Smooth muscle cell (in vitro differentiated cells): ENCODE measurements at regions not wholly inside any gene's neighbourhood (a gene's known extent, or its start where the extent isn't known, plus 50 kb on each side); places are given as distances from the start of the nearest gene placed in this dataset.

ENCODE experiments used
- DNase-seq: peaks from one replicate; lab custom pipeline; 2025; ENCODE audit not compliant: unreplicated experiment; lab: John Stamatoyannopoulos, UW
- H2AFZ ChIP-seq: fragments of 200-600 bp; sonication (generic); 2 replicates; pipeline ENCODE4 v1.6.0; 2016; ENCODE audit warnings: antibody characterized with exemption, low read depth, mild to moderate bottlenecking
- H3F3A ChIP-seq: fragments of 200-600 bp; sonication (generic); 2 replicates; pipeline ENCODE4 v1.6.0; 2017; ENCODE audit warnings: antibody characterized with exemption, low read depth
- H3K27ac ChIP-seq: fragments of 200-600 bp; sonication (generic); 2 replicates; pipeline ENCODE4 v1.5.1; 2016; ENCODE audit warnings: low read depth, mild to moderate bottlenecking
- H3K27me3 ChIP-seq: fragments of 200-600 bp; sonication (generic); 2 replicates; pipeline ENCODE4 v1.6.1; 2016; ENCODE audit warnings: low read depth, mild to moderate bottlenecking
- H3K36me3 ChIP-seq: fragments of 200-600 bp; sonication (generic); 2 replicates; pipeline ENCODE4 v1.5.1; 2016; ENCODE audit warnings: low read depth
- H3K4me1 ChIP-seq: fragments of 200-600 bp; sonication (generic); 2 replicates; pipeline ENCODE4 v1.5.1; 2016; ENCODE audit warnings: low read depth
- H3K4me2 ChIP-seq: fragments of 200-600 bp; sonication (generic); 2 replicates; pipeline ENCODE4 v1.6.0; 2016; ENCODE audit warnings: mild to moderate bottlenecking
- H3K4me3 ChIP-seq: fragments of 200-600 bp; sonication (generic); 2 replicates; pipeline ENCODE4 v1.5.1; 2016; ENCODE audit warnings: mild to moderate bottlenecking
- H3K79me2 ChIP-seq: fragments of 200-600 bp; sonication (generic); 2 replicates; pipeline ENCODE4 v1.6.0; 2016; ENCODE audit warnings: low read depth, mild to moderate bottlenecking
- H3K9ac ChIP-seq: fragments of 200-600 bp; sonication (generic); 2 replicates; pipeline ENCODE4 v1.6.0; 2016; ENCODE audit warnings: low read depth
- H3K9me3 ChIP-seq: fragments of 200-600 bp; sonication (generic); replicated peaks from 2 replicates; pipeline ENCODE4 v1.5.1; 2016; ENCODE audit warnings: low read depth
- H4K20me1 ChIP-seq: fragments of 200-600 bp; sonication (generic); 2 replicates; pipeline ENCODE4 v1.6.0; 2016; ENCODE audit warnings: low read depth
- CTCF ChIP-seq: fragments of 200-600 bp; sonication (generic); IDR thresholded peaks from 2 replicates; pipeline ENCODE4 v1.5.1; 2017; ENCODE audit warnings: borderline replicate concordance, mild to moderate bottlenecking, antibody characterized with exemption; ENCODE audit not compliant: insufficient read depth, poor library complexity, severe bottlenecking
- WGBS: methylation state at CpG from one replicate; pipeline ENCODE4 v1.1.7; 2016; ENCODE audit warnings: low lambda C conversion rate; 5-methylcytosine and 5-hydroxymethylcytosine counted together

GRCh38 chr5:167623354-167623753 is 668.1 kb upstream of the WWC1 start:
- H3K4me2 ChIP-seq: no peak overlapping the region
- H3K4me3 ChIP-seq: no peak overlapping the region
- H3K4me1 ChIP-seq: no peaks in the 10 kb centered on the region
- no peak for TF ChIP-seq CTCF
- H3F3A ChIP-seq: no peaks in the 10 kb centered on the region
- no peak overlapping the region for H2AFZ ChIP-seq
- no peak overlapping the region for H3K9ac ChIP-seq
- WGBS: 90% methylated on average over 3 of the region's 3 CpGs
- H3K9me3 ChIP-seq: no peaks in the 10 kb centered on the region
- H3K36me3 ChIP-seq: no peaks in the 10 kb centered on the region
- no peak for DNase-seq
- H3K79me2 ChIP-seq: no peaks in the 10 kb centered on the region
- H3K27me3 ChIP-seq: no peaks in the 10 kb centered on the region
- H4K20me1 ChIP-seq: no peaks in the 10 kb centered on the region
- H3K27ac ChIP-seq: no peak overlapping the region

GRCh38 chr5:167624053-167624452 is 667.4 kb upstream of the WWC1 start:
- H3K4me3 ChIP-seq: no peak overlapping the region
- no peak overlapping the region for H2AFZ ChIP-seq
- no peak for TF ChIP-seq CTCF
- H4K20me1 ChIP-seq: no peaks in the 10 kb centered on the region
- H3F3A ChIP-seq: no peaks in the 10 kb centered on the region
- H3K27me3 ChIP-seq: no peaks in the 10 kb centered on the region
- DNase-seq: no peak
- WGBS: 95% methylated on average over 2 of the region's 2 CpGs
- H3K4me1 ChIP-seq: no peaks in the 10 kb centered on the region
- H3K36me3 ChIP-seq: no peaks in the 10 kb centered on the region
- no peak overlapping the region for H3K4me2 ChIP-seq
- H3K9ac ChIP-seq: no peak overlapping the region
- H3K27ac ChIP-seq: no peak overlapping the region
- H3K9me3 ChIP-seq: no peaks in the 10 kb centered on the region
- H3K79me2 ChIP-seq: no peaks in the 10 kb centered on the region

- Histone ChIP-seq H3K4me3 (no peak overlapping the region), H4K20me1 (no peaks in the 10 kb centered on the region), H3K27ac (no peak overlapping the region), H3K36me3 (no peaks in the 10 kb centered on the region), H2AFZ (no peak overlapping the region), H3K4me1 (no peaks in the 10 kb centered on the region), H3K79me2 (no peaks in the 10 kb centered on the region), H3K27me3 (no peaks in the 10 kb centered on the region), H3F3A (no peaks in the 10 kb centered on the region), H3K9me3 (no peaks in the 10 kb centered on the region), H3K4me2 (no peak overlapping the region), H3K9ac (no peak overlapping the region)
- no peak for DNase-seq
- TF ChIP-seq CTCF: no peak
- 94% methylated on average over 8 of the region's 8 CpGs for WGBS
Measured at GRCh38 chr5:167626341-167627123, 664.9 kb upstream of the WWC1 start.

GRCh38 chr5:167629634-167630033 is 661.8 kb upstream of the WWC1 start:
- 96% methylated on average over 3 of the region's 3 CpGs for WGBS
- H3K9me3 ChIP-seq: no peaks in the 10 kb centered on the region
- H3K27me3 ChIP-seq: no peaks in the 10 kb centered on the region
- no peak for DNase-seq
- H2AFZ ChIP-seq: no peak overlapping the region
- H3K79me2 ChIP-seq: no peaks in the 10 kb centered on the region
- H3K27ac ChIP-seq: no peak overlapping the region
- H4K20me1 ChIP-seq: no peaks in the 10 kb centered on the region
- no peaks in the 10 kb centered on the region for H3K4me1 ChIP-seq
- H3K36me3 ChIP-seq: no peaks in the 10 kb centered on the region
- H3K9ac ChIP-seq: no peak overlapping the region
- no peak overlapping the region for H3K4me3 ChIP-seq
- H3K4me2 ChIP-seq: no peak overlapping the region
- H3F3A ChIP-seq: no peaks in the 10 kb centered on the region
- no peak for TF ChIP-seq CTCF
